HG02852 (cell line): ENCODE measurements at regions not wholly inside any gene's neighbourhood (a gene's known extent, or its start where the extent isn't known, plus 50 kb on each side); places are given as distances from the start of the nearest gene placed in this dataset.

Experiments
- ATAC-seq: cut with Tn5 transposase; IDR thresholded peaks from one replicate; pipeline ENCODE4 v1.9.1; 2021; ENCODE audit warnings: mild to moderate bottlenecking, moderate library complexity; ENCODE audit not compliant: unreplicated experiment

GRCh38 chr5:145292278-145292677 is 542.9 kb downstream of the PRELID2 start:
- no peak for ATAC-seq

DNA sequence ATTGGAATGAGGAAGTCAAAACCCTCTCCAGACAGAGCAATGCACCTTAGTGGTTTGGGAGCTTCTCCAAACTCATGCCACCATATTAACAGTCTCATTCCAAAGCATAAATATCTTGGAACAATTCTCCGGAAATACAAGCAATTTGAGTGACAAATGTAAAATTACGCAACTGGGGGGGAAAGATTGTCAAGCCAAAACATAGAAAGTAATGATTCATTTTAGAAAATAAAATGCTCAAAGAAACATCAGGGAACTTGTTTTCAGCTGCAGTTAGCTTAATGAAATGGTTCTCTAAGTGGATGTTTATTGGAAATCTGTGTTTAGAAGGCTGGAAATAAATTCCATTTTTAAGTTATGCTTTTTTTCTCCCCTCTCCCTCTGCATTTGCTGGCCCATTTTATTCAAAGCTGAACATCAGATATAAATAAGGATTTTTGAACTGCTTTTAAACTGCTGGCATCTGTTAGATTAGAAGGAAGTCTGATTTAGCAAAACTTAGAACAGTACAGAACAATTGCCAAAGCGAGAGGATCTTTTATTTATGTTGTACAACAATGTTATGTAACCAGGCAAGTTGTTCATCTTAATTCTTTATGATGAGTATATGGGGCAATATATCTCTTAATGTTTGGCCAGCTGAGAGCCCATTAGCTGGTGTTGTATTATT is 551.9 kb downstream of the PRELID2 start:
- ATAC-seq, result no peak

GRCh38 chr5:145280806-145281205 is 554.3 kb downstream of the PRELID2 start:
- ATAC-seq, result no peak

DNA sequence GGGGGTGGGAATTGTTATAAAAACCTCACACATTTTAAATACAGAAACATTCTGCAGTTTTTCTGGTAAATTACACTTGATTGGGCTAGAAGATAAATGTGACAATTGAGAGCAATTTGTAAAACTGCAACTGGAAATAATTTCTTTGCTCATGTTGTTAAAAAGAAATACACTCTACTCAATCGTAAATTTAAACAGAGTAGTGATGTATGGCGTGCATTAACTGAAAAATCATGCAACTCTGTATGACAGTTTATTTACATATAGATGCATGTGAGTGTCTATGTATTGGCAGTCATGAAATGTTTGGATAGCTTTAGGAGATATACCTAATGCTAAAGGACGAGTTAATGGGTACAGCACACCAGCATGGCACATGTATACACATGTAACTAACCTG is 554.9 kb downstream of the PRELID2 start:
- no peak for ATAC-seq

GRCh38 chr5:145260670-145261069 is 574.5 kb downstream of the PRELID2 start:
- ATAC-seq, result no peak

- ATAC-seq, result no peak
These were observed 587.4 kb downstream of the PRELID2 start for GRCh38 chr5:145247745-145248040.

- no peak for ATAC-seq
These were observed 588.0 kb downstream of the PRELID2 start for GRCh38 chr5:145246961-145247744.

DNA sequence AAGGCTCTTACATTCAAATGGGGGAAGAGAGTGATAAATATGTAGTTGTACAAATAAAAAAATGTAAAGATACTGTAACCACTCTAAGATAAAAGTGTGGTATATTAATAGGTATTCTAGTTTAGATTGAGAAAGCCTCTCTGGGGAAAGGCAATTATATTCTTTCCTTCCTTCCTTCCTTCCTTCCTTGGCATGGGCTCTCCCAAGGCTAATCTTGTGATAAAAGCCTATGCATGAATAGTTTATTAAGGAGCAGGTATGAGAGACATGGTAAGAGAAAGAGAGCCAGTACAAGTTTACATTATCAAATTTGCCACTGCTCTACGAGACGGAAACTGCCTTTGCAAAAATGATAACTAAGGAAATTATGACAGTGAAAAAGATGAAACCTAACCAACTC is 588.8 kb downstream of the PRELID2 start:
- ATAC-seq, result no peak

DNA sequence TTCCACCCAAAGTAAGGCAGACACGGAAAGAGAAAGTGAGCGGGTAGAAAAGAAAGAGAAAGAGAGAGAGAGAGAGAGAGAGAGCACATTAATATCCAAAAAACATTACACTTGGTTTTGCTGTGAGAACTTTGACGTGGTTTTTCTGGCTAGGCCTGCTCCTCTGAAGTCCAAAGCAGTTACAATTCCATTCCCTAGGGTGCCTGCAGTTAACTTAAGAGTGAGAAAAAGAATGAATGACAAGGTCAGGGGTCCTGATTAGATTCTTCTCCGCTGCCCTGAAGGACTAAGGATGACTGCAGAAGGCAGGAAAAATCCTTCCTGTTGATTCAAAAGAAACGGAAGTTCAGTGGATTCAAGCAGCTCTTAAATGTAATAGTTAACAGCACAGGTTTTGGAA is 589.8 kb downstream of the PRELID2 start:
- no peak for ATAC-seq

- no peak for ATAC-seq
These were observed 590.4 kb downstream of the PRELID2 start for GRCh38 chr5:145244788-145245187.

GRCh38 chr5:145244251-145244650 is 590.9 kb downstream of the PRELID2 start:
- ATAC-seq, result no peak

DNA sequence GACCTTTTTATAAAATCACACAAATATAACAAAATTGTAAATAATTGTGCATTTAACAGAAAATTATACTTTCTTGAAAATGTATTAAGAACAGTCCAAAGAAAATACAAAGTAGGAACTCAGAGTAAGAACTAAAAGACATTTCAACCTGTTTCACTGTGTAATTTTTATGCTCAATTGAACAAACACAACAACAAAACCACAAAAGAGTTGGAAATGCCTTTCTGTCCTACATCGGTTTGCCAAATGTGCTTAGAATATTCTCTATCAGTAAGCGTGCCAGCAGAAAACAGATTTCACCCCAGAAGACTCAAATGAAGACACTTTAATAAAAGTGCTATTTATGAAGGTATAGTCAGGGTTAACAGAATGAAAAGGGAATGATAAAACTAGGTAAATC is 592.1 kb downstream of the PRELID2 start:
- ATAC-seq, result no peak

- no peak for ATAC-seq
These were observed 592.6 kb downstream of the PRELID2 start for GRCh38 chr5:145242551-145242950.

DNA sequence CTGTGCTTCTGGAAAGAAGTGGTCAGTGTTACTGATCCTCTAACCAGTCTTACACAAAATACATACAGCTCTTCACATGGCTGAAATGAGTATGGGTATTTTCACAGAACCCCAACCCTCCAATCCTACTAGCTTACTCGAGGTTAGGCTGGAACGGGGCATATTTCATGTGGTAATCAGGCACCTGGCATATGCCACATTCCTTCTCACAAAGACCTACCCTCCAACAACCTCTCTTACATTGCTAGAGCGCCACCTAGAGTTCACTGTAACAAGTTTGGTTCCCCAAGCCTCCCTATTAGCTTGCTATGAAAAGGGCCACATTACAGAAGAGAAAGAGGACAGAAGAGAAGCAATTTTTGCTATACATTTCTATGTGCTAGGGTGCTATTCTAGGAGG is 597.3 kb downstream of the PRELID2 start:
- ATAC-seq, result peak; percentile 86

- ATAC-seq, result no peak
These were observed 598.2 kb downstream of the PRELID2 start for GRCh38 chr5:145236983-145237382.

GRCh38 chr5:145236127-145236526 is 599.0 kb downstream of the PRELID2 start:
- ATAC-seq, result no peak

GRCh38 chr5:145233461-145233860 is 601.7 kb downstream of the PRELID2 start:
- ATAC-seq, result no peak

DNA sequence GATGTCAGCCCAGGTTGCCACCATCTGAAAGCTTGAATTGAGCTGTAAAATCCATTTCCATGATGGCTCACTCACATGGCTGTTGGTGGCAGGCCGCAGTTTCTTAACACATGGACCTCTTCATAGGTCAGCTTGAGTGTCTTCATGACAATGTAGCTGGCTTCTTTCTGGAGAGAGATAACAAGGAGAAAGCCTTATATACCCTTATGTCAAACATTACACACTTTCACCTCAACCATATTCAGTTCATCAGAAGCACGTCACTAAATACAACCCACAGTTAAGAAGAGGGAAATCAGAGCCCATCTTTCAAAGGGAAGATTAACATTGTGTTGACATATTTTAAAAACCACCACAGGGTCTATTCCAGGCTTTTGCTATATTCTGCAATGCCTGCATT is 604.4 kb downstream of the PRELID2 start:
- no peak for ATAC-seq

DNA sequence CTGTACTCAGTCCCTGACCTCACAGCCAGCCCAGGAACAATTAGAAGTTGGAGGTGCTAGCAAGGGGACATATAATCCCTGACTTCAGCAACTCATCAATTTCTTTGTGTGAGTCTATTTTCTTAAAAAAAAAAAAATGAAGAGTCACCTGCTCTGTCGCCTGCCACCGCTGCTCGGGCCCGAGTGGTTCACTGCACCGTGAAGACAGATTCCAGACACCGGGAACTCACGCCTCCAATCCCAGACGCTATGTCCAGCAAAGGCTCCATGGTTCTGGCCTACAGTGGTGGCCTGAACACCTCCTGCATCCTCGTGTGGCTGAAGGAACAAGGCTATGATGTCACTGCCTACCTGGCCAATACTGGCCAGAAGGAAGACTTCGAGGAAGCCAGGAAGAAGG is 606.6 kb downstream of the PRELID2 start:
- no peak for ATAC-seq

DNA sequence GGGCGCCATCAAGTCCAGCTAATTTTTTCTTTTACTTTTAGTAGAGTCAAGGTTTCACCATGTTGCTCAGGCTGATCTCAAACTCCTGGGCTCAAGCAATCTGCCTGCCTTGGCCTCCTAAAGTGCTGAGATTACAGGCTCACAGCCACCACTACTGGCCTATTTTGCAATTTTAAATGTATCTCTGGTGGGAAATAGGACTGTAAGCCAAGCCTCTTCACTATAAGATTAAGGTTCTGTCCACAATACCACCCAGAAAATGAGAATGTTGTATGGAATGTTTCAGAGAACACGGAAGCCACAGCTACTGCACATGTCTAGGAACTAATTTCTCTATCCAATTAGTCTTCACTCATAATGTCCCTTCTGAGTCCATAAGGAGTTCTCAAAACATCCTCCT is 607.3 kb downstream of the PRELID2 start:
- no peak for ATAC-seq

DNA sequence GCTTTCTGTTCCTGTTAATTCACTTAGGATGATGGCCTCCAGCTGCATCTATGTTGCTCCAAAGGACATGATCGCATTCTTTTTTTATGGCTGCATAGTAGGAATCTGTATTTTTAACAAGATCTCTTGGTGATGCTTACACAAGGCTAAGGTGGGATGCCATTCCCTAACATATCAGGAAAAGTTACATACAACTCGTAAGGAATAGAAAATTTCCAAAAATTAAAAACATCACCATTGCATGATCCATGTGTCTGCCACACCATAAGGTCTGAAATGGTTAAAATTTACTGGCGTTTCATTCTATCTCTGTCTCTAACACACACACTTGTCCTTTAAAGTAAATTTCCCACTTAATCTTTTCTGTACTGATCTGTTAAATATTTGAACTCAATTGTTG is 608.4 kb downstream of the PRELID2 start:
- ATAC-seq, result no peak

DNA sequence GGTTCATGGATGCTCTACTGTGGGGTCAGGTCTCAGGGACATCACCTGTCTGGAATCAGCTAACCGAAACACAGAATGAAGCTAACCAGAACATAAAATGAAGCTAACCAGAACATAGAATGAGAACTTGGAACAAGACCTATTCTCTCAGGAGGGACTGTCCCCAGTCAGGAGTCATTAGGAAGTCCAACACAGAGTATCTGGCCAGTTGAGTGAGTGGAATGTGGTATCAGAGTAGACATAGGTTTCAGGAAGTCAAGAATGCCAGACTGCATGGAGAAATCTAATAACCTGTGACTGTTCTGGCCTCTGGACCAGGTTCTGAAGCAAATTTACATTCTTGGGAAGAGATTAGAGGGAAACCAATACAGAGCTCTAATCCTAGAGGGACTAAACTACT is 609.6 kb downstream of the PRELID2 start:
- ATAC-seq, result no peak

DNA sequence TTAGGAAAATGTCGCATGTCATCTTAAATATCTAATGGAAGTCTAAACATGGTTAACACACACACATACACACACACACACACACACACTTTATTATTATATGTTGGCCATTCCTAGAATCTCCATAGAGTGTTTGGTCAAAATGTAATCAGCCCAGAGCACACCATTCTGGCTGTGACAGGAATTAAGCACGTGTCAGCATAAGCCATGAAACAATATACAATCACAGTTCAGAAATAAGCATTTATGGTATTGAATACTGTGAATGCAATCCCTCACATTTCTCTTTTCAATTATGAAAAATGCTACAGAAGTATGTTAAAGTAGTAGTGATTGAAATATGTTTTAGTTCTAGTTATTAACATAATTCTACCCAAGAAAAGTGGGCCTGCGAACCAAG is 611.6 kb downstream of the PRELID2 start:
- ATAC-seq, result no peak
